PC-9 (cell line): ENCODE measurements at regions not wholly inside any gene's neighbourhood (a gene's known extent, or its start where the extent isn't known, plus 50 kb on each side); places are given as distances from the start of the nearest gene placed in this dataset.

Experiments
- EZH2 ChIP-seq: fragments of 200-600 bp; sonication (generic); IDR thresholded peaks from 2 replicates; pipeline ENCODE4 v1.8.0; 2017; ENCODE audit warnings: antibody characterized with exemption, low read depth
- TF ChIP-seq, protein P1 (sequence below): fragments of 200-600 bp; sonication (generic); conservative IDR thresholded peaks from 2 replicates; pipeline ENCODE4 v1.6.1; 2017; ENCODE audit warnings: mixed run types, antibody characterized with exemption, mild to moderate bottlenecking, moderate library complexity

DNA sequence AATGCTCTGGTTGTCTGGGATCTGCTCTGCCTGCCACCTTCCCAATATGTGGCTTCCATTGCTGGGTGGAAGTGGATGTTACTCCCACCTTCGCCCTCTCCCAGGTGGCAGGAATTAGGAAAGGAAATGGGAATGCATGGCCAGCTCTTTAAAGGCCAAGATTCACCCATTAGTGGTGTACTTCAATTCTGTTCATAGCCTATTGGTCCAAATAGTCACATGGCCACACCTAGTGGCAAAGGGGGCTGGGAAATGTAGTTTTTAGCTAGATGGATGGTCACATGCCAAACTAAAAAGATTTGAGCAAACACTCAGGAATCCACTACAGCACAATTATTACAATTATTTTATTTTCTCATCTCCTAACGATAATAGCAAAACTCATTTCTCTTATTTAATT lies 135.1 kb downstream of the NPY start:
- TF ChIP-seq, protein P1, sequence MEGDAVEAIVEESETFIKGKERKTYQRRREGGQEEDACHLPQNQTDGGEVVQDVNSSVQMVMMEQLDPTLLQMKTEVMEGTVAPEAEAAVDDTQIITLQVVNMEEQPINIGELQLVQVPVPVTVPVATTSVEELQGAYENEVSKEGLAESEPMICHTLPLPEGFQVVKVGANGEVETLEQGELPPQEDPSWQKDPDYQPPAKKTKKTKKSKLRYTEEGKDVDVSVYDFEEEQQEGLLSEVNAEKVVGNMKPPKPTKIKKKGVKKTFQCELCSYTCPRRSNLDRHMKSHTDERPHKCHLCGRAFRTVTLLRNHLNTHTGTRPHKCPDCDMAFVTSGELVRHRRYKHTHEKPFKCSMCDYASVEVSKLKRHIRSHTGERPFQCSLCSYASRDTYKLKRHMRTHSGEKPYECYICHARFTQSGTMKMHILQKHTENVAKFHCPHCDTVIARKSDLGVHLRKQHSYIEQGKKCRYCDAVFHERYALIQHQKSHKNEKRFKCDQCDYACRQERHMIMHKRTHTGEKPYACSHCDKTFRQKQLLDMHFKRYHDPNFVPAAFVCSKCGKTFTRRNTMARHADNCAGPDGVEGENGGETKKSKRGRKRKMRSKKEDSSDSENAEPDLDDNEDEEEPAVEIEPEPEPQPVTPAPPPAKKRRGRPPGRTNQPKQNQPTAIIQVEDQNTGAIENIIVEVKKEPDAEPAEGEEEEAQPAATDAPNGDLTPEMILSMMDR = no peak
- no peak for TF ChIP-seq EZH2
